ENCODE measurements at regions not wholly inside any gene's neighbourhood (a gene's known extent, or its start where the extent isn't known, plus 50 kb on each side); places are given as distances from the start of the nearest gene placed in this dataset.

- TF ChIP-seq POLR2A (IDR thresholded peaks at IDR 0.05) (no peak), CTCF (IDR thresholded peaks at IDR 0.05) (no peak), POLR2AphosphoS5 (IDR thresholded peaks at IDR 0.05; ENCODE audit: insufficient read depth in 1 of 2, low read depth in 1 of 2) (no peak)
- intact Hi-C loops (cut with DNase I) = no loop called here
- DNase-seq (ENCODE audit: extremely low spot score in 2 of 2) = no peak
- no peak overlapping the region for H3K27ac ChIP-seq
- H3K4me3 ChIP-seq = no peak overlapping the region
- no peaks in the 10 kb centered on the region for H3K36me3 ChIP-seq
- no peaks in the 10 kb centered on the region for H3K4me1 ChIP-seq
- no peaks in the 10 kb centered on the region for H3K9me3 ChIP-seq
- H3K27me3 ChIP-seq = no peaks in the 10 kb centered on the region
Observed at GRCh38 chr9:81517954-81518353, 171.4 kb downstream of the TLE1 start.

DNA sequence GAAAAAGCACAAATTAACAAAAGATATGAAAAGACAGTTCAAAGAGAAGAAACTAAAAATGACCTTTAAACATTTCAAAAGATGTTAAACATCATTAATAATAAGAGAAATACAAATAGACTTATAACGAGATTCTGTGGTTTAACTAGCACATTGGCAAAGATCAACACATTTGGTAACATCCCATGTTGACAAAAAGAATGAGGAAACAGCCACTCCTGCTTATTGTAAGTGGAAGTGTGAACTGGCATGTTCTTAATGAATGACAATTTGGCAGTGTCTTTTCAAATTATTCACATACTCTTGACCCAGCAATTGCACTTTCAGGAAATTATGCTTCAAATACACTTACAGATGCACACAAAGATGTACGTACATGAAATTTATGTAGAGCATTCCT lies 176.3 kb downstream of the TLE1 start:
- Histone ChIP-seq H3K9me3 (no peaks in the 10 kb centered on the region), H3K27ac (no peak overlapping the region), H3K36me3 (no peaks in the 10 kb centered on the region), H3K4me3 (no peak overlapping the region), H3K4me1 (no peaks in the 10 kb centered on the region), H3K27me3 (no peaks in the 10 kb centered on the region)
- TF ChIP-seq CTCF (IDR thresholded peaks at IDR 0.05) (no peak), POLR2AphosphoS5 (IDR thresholded peaks at IDR 0.05; ENCODE audit: insufficient read depth in 1 of 2, low read depth in 1 of 2) (no peak), POLR2A (IDR thresholded peaks at IDR 0.05) (no peak)
- DNase-seq (ENCODE audit: extremely low spot score in 2 of 2) = no peak
- intact Hi-C loops (cut with DNase I) = no loop called here

GRCh38 chr9:81512641-81513040 lies 176.7 kb downstream of the TLE1 start:
- no peaks in the 10 kb centered on the region for H3K27me3 ChIP-seq
- intact Hi-C loops (cut with DNase I) = no loop called here

DNA sequence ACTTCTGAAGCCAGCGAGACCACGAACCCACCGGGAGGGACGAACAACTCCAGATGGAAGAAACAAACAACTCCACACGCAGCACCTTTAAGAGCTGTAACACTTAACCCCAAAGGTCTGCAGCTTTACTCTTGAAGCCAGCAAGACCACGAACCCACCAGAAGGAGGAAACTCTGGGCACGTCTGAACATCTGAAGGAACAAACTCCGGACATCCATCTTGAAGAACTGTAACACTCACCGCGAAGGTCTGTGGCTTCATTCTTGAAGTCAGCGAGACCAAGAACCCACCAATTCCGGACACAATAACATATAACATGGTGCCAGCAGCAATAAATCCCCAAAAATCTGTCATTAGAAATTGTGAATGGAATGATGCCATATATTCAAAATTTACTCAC lies 180.9 kb downstream of the TLE1 start:
- intact Hi-C loops (cut with DNase I) = no loop called here
- Histone ChIP-seq H3K4me3 (no peak overlapping the region), H3K4me1 (no peaks in the 10 kb centered on the region), H3K27ac (no peak overlapping the region), H3K9me3 (no peaks in the 10 kb centered on the region), H3K36me3 (no peaks in the 10 kb centered on the region), H3K27me3 (no peaks in the 10 kb centered on the region)
- no peak for TF ChIP-seq CTCF (IDR thresholded peaks at IDR 0.05)
- no peak for TF ChIP-seq POLR2A (IDR thresholded peaks at IDR 0.05)
- no peak for TF ChIP-seq POLR2AphosphoS5 (IDR thresholded peaks at IDR 0.05; ENCODE audit: insufficient read depth in 1 of 2, low read depth in 1 of 2)
- no peak for DNase-seq (ENCODE audit: extremely low spot score in 2 of 2)

More at GRCh38 chr9:81512641-81513040, 176.7 kb downstream of the TLE1 start:
- TF ChIP-seq POLR2AphosphoS5 (IDR thresholded peaks at IDR 0.05; ENCODE audit: insufficient read depth in 1 of 2, low read depth in 1 of 2) = no peak
- no peak for DNase-seq (ENCODE audit: extremely low spot score in 2 of 2)
- no peaks in the 10 kb centered on the region for H3K36me3 ChIP-seq
- no peak overlapping the region for H3K27ac ChIP-seq
- no peak overlapping the region for H3K4me3 ChIP-seq
- no peaks in the 10 kb centered on the region for H3K9me3 ChIP-seq
- no peaks in the 10 kb centered on the region for H3K4me1 ChIP-seq

GRCh38 chr9:81506941-81507864 lies 182.1 kb downstream of the TLE1 start:
- Histone ChIP-seq H3K27me3 (no peaks in the 10 kb centered on the region), H3K27ac (no peak overlapping the region), H3K9me3 (no peaks in the 10 kb centered on the region), H3K4me1 (no peaks in the 10 kb centered on the region), H3K4me3 (no peak overlapping the region), H3K36me3 (no peaks in the 10 kb centered on the region)
- TF ChIP-seq POLR2A (IDR thresholded peaks at IDR 0.05) = no peak
- intact Hi-C loops (cut with DNase I) = no loop called here
- no peak for DNase-seq (ENCODE audit: extremely low spot score in 2 of 2)

GRCh38 chr9:81499594-81499993 lies 189.8 kb downstream of the TLE1 start:
- H3K27ac ChIP-seq = peak overlapping the region; percentile 63
- no peak for DNase-seq (ENCODE audit: extremely low spot score in 2 of 2)
- TF ChIP-seq CTCF (IDR thresholded peaks at IDR 0.05) = no peak
- TF ChIP-seq POLR2A (IDR thresholded peaks at IDR 0.05) = no peak
- TF ChIP-seq POLR2AphosphoS5 (IDR thresholded peaks at IDR 0.05; ENCODE audit: insufficient read depth in 1 of 2, low read depth in 1 of 2) = no peak
- no peaks in the 10 kb centered on the region for H3K9me3 ChIP-seq
- intact Hi-C loops (cut with DNase I) = no loop called here
- H3K27me3 ChIP-seq = no peaks in the 10 kb centered on the region
- H3K4me1 ChIP-seq = peaks cover 12% of the 10 kb centered on the region
- no peak overlapping the region for H3K4me3 ChIP-seq
- H3K36me3 ChIP-seq = no peaks in the 10 kb centered on the region

All from vagina (tissue), 2 donors.